Hepatocyte (in vitro differentiated cells): ENCODE measurements at regions not wholly inside any gene's neighbourhood (a gene's known extent, or its start where the extent isn't known, plus 50 kb on each side); places are given as distances from the start of the nearest gene placed in this dataset.
"Not testable (repeated sequence)": the region's sequence is repeated elsewhere in the genome, so short reads cannot be mapped to it uniquely, and the experiment has no call there.

ENCODE experiments used
- DNase-seq: peaks from one replicate; pipeline ENCODE4 v3.0.0-alpha.2; 2016; ENCODE audit warnings: low spot score
- H2AFZ ChIP-seq: fragments of 200-600 bp; sonication (generic); 2 replicates; pipeline ENCODE4 v1.6.0; 2016; ENCODE audit warnings: antibody characterized with exemption, mild to moderate bottlenecking
- H3K27ac ChIP-seq: fragments of 200-600 bp; sonication (generic); 2 replicates; pipeline ENCODE4 v1.5.1; 2016; ENCODE audit warnings: mild to moderate bottlenecking
- H3K27me3 ChIP-seq: fragments of 200-600 bp; sonication (generic); 2 replicates; pipeline ENCODE4 v1.6.1; 2016
- H3K36me3 ChIP-seq: fragments of 200-600 bp; sonication (generic); replicated peaks from 2 replicates; pipeline ENCODE4 v1.5.1; 2016; ENCODE audit warnings: low read depth; ENCODE audit not compliant: insufficient read depth
- H3K4me1 ChIP-seq: fragments of 200-600 bp; sonication (generic); 2 replicates; pipeline ENCODE4 v1.5.1; 2016; ENCODE audit warnings: mild to moderate bottlenecking, moderate library complexity; ENCODE audit not compliant: insufficient read depth
- H3K4me2 ChIP-seq: fragments of 200-600 bp; sonication (generic); 2 replicates; pipeline ENCODE4 v1.6.0; 2016
- H3K4me3 ChIP-seq: fragments of 200-600 bp; sonication (generic); 2 replicates; pipeline ENCODE4 v1.5.1; 2016; ENCODE audit warnings: mild to moderate bottlenecking
- H3K79me2 ChIP-seq: fragments of 200-600 bp; sonication (generic); 2 replicates; pipeline ENCODE4 v1.6.0; 2017; ENCODE audit warnings: mild to moderate bottlenecking
- H3K9me2 ChIP-seq: fragments of 200-600 bp; sonication (generic); replicated peaks from 2 replicates; pipeline ENCODE4 v1.6.0; 2017; ENCODE audit warnings: mild to moderate bottlenecking; ENCODE audit not compliant: insufficient read depth
- H3K9me3 ChIP-seq: fragments of 200-600 bp; sonication (generic); 2 replicates; pipeline ENCODE4 v1.5.1; 2016; ENCODE audit warnings: low read depth, mild to moderate bottlenecking
- H4K20me1 ChIP-seq: fragments of 200-600 bp; sonication (generic); 2 replicates; pipeline ENCODE4 v1.6.0; 2016; ENCODE audit warnings: mild to moderate bottlenecking; ENCODE audit not compliant: insufficient read depth, poor library complexity, severe bottlenecking
- EZH2 ChIP-seq: fragments of 200-600 bp; sonication (generic); IDR thresholded peaks from 2 replicates; pipeline ENCODE4 v1.6.1; 2016; ENCODE audit warnings: antibody characterized with exemption, mild to moderate bottlenecking, borderline replicate concordance
- EZH2phosphoT487 ChIP-seq: fragments of 200-600 bp; sonication (generic); IDR thresholded peaks from one replicate; pipeline ENCODE4 v1.6.1; 2018; ENCODE audit warnings: antibody characterized with exemption, mild to moderate bottlenecking, low read depth, moderate library complexity; ENCODE audit not compliant: unreplicated experiment, severe bottlenecking
- WGBS: methylation state at CpG from one replicate; pipeline ENCODE4 v1.1.6; 2016; ENCODE audit warnings: low lambda C conversion rate; ENCODE audit errors: missing lambda C conversion rate; 5-methylcytosine and 5-hydroxymethylcytosine counted together
- TF ChIP-seq, protein P1 (sequence below): fragments of 200-600 bp; sonication (generic); IDR thresholded peaks from 2 replicates; pipeline ENCODE4 v1.5.1; 2016; ENCODE audit warnings: antibody characterized with exemption, mild to moderate bottlenecking; ENCODE audit not compliant: poor library complexity

DNA sequence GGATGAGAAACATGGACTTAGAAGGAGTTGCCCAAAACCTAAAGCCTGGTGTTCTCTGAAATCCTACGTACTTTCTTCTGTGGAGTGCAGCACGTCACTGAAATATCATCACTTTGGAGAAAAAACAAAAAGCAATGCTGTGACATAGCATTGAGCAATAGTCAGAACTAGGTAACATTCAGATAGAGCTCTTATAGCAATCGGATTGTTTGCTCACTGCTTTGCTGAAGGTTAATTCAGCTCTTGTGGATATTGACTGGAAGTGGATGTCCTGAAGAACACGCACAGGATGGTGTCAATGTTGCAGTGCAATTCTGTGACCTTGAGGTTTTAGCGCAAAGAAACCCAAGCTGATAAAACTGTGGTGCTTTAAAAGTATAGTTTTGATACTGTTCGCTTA, 114.2 kb upstream of the GRXCR1 start:
- no peaks in the 10 kb centered on the region for H3K4me1 ChIP-seq
- no peaks in the 10 kb centered on the region for H3K9me3 ChIP-seq
- no peaks in the 10 kb centered on the region for H3K36me3 ChIP-seq
- H3K4me3 ChIP-seq = no peak overlapping the region
- H3K9me2 ChIP-seq = no peaks in the 10 kb centered on the region
- H3K27ac ChIP-seq = no peak overlapping the region
- no peaks in the 10 kb centered on the region for H3K79me2 ChIP-seq
- no peaks in the 10 kb centered on the region for H4K20me1 ChIP-seq
- H3K27me3 ChIP-seq = no peaks in the 10 kb centered on the region
- TF ChIP-seq, protein P1, sequence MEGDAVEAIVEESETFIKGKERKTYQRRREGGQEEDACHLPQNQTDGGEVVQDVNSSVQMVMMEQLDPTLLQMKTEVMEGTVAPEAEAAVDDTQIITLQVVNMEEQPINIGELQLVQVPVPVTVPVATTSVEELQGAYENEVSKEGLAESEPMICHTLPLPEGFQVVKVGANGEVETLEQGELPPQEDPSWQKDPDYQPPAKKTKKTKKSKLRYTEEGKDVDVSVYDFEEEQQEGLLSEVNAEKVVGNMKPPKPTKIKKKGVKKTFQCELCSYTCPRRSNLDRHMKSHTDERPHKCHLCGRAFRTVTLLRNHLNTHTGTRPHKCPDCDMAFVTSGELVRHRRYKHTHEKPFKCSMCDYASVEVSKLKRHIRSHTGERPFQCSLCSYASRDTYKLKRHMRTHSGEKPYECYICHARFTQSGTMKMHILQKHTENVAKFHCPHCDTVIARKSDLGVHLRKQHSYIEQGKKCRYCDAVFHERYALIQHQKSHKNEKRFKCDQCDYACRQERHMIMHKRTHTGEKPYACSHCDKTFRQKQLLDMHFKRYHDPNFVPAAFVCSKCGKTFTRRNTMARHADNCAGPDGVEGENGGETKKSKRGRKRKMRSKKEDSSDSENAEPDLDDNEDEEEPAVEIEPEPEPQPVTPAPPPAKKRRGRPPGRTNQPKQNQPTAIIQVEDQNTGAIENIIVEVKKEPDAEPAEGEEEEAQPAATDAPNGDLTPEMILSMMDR = no peak
- TF ChIP-seq EZH2phosphoT487 (no peak), EZH2 (no peak)
- DNase-seq = no peak
- WGBS = 61% methylated on average over 6 of the region's 6 CpGs
- H3K4me2 ChIP-seq = no peak overlapping the region
- H2AFZ ChIP-seq = no peak overlapping the region

DNA sequence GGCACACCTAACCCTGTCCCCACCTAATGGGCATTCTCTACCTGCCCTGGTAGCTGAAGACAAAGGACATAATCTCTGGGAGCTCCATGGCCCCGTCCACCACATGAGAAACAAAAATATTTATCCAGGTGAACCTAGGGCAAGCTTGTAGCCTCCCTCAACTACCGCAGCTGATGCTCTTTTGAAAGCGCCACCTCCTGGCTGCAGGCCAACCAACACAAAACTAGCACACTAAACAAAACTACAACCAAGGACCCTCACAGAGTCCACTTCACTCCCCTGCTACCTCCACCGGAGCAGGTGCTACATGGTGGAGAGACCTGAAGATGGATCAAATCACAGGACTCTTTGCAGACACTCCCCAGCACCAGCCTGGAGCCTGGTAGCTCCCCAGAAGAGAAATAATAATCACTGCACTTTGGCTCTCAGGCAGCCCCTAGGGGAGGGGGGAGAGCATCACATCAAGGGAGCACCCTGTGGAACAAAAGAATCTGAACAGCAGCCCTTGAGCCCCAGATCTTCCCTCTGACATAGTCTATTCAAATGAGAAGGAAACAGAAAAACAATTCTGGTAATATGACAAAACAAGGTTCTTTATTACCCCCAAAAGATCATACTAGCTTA, 111.3 kb upstream of the ATP8A1 start:
- Histone ChIP-seq H3K27me3 (no peaks in the 10 kb centered on the region), H3K9me3 (no peaks in the 10 kb centered on the region), H2AFZ (no peak overlapping the region), H3K4me1 (no peaks in the 10 kb centered on the region), H3K36me3 (no peaks in the 10 kb centered on the region), H3K79me2 (no peaks in the 10 kb centered on the region), H3K4me3 (no peak overlapping the region), H3K9me2 (no peaks in the 10 kb centered on the region), H3K4me2 (no peak overlapping the region), H4K20me1 (no peaks in the 10 kb centered on the region), H3K27ac (no peak overlapping the region)
- 87% methylated on average over 4 of the region's 4 CpGs for WGBS
- no peak for DNase-seq
- TF ChIP-seq, protein P1 = no peak
- TF ChIP-seq EZH2 = no peak
- no peak for TF ChIP-seq EZH2phosphoT487

DNA sequence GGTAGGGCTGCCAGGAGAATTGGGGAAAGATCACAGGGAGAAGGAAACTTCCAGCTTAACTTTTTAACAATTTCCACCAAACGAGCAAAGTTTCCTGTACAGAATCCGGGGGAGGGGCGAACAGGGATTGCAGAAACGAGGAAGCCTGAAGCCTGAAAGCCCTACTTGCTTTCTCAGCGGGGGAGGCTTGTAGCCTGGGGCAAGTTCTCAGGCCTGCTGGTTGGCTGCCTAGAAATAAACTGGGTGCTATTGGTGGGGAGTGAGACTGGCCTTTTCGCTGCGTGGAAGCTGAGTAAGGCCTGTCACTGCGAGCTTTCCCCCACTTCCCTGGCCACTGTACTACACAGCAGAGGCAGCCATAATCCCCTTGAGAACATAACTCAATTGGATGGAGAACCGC, 110.8 kb upstream of the ATP8A1 start:
- H3K4me3 ChIP-seq = no peak overlapping the region
- TF ChIP-seq EZH2 (no peak), EZH2phosphoT487 (no peak)
- H4K20me1 ChIP-seq = no peaks in the 10 kb centered on the region
- WGBS = 81% methylated on average over 9 of the region's 9 CpGs
- H3K27ac ChIP-seq = no peak overlapping the region
- H3K9me3 ChIP-seq = no peaks in the 10 kb centered on the region
- no peaks in the 10 kb centered on the region for H3K9me2 ChIP-seq
- H3K36me3 ChIP-seq = no peaks in the 10 kb centered on the region
- no peaks in the 10 kb centered on the region for H3K4me1 ChIP-seq
- H3K27me3 ChIP-seq = no peaks in the 10 kb centered on the region
- no peak for DNase-seq
- no peaks in the 10 kb centered on the region for H3K79me2 ChIP-seq
- no peak overlapping the region for H2AFZ ChIP-seq
- no peak overlapping the region for H3K4me2 ChIP-seq

DNA sequence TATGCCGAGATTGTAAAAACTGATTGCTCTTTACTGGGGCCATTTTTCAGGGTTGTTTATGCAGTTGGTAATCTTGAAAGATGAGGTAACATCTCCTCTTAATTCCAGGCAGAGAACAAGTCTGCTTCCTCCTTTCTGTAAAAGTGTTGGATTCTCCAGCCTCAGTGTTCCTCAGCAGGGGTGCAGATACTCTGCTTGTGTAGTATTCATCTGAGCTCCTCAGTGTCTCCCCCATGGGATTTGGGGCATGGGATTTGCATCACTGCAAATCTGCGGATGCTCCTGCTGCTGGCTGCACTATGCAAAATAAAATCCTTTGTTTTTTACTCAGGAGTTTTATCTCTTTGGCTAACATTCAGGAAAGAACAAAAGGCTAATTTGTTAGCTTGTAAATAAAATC, 104.9 kb upstream of the ATP8A1 start:
- H3K9me2 ChIP-seq = no peaks in the 10 kb centered on the region
- H4K20me1 ChIP-seq = no peaks in the 10 kb centered on the region
- H3K27me3 ChIP-seq = peaks cover 3% of the 10 kb centered on the region
- no peak overlapping the region for H2AFZ ChIP-seq
- H3K36me3 ChIP-seq = no peaks in the 10 kb centered on the region
- 45% methylated on average over 2 of the region's 2 CpGs for WGBS
- H3K79me2 ChIP-seq = no peaks in the 10 kb centered on the region
- no peaks in the 10 kb centered on the region for H3K9me3 ChIP-seq
- no peak for DNase-seq
- no peaks in the 10 kb centered on the region for H3K4me1 ChIP-seq
- H3K27ac ChIP-seq = no peak overlapping the region
- no peak overlapping the region for H3K4me2 ChIP-seq
- no peak overlapping the region for H3K4me3 ChIP-seq
- TF ChIP-seq, protein P1 = no peak
- TF ChIP-seq EZH2 = no peak
- TF ChIP-seq EZH2phosphoT487 = no peak

DNA sequence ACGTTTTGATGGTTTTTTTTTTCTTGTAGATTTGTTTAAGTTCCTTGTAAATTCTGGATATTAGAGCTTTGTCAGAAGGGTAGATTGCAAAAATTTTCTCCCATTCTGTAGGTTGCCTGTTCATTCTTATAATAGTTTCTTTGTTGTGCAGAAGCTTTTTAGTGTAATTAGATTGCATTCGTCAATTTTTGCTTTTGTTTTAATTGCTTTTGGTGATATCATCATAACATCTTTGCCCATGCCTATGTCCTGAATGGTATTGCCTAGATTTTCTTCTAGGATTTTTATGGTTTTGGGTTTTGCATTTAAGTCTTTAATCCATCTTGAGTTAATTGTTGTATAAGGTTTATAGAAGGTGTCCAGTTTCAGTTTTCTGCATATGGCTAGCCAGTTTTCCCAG, 98.1 kb upstream of the ATP8A1 start:
- not testable (repeated sequence) for H3K9me3 ChIP-seq, H2AFZ ChIP-seq, H3K79me2 ChIP-seq, H3K36me3 ChIP-seq, H3K4me3 ChIP-seq, H3K27ac ChIP-seq, H3K4me2 ChIP-seq, H4K20me1 ChIP-seq, H3K27me3 ChIP-seq, DNase-seq, H3K9me2 ChIP-seq, H3K4me1 ChIP-seq
- WGBS = 75% methylated on average over 2 of the region's 2 CpGs
